ENCODE measurements at regions not wholly inside any gene's neighbourhood (a gene's known extent, or its start where the extent isn't known, plus 50 kb on each side); places are given as distances from the start of the nearest gene placed in this dataset.

- H3K9me3 Mint-ChIP-seq (ENCODE audit: insufficient read depth), result no peaks in the 10 kb centered on the region
- no peaks in the 10 kb centered on the region for H3K27me3 Mint-ChIP-seq (ENCODE audit: low read depth)
- H3K27ac Mint-ChIP-seq, result no peak overlapping the region
- CTCF ChIA-PET, result no interaction called here
- H3K36me3 Mint-ChIP-seq (ENCODE audit: low read depth), result no peaks in the 10 kb centered on the region
- ATAC-seq (no peak), DNase-seq (no peak)
- H3K4me3 Mint-ChIP-seq, result no peak overlapping the region
- POLR2A ChIA-PET, result no interaction called here
- no peaks in the 10 kb centered on the region for H3K4me1 Mint-ChIP-seq (ENCODE audit: low read depth)
These were observed 773.4 kb downstream of the EFNB2 start for GRCh38 chr13:105762096-105762495.

GRCh38 chr13:105758918-105759860 is 776.3 kb downstream of the EFNB2 start:
- ChIA-PET CTCF (no interaction called here), POLR2A (no interaction called here)
- no peaks in the 10 kb centered on the region for H3K4me1 Mint-ChIP-seq (ENCODE audit: low read depth)
- no peak overlapping the region for H3K4me3 Mint-ChIP-seq
- no peaks in the 10 kb centered on the region for H3K9me3 Mint-ChIP-seq (ENCODE audit: insufficient read depth)
- DNase-seq (no peak), ATAC-seq (no peak)
- H3K36me3 Mint-ChIP-seq (ENCODE audit: low read depth), result no peaks in the 10 kb centered on the region
- H3K27me3 Mint-ChIP-seq (ENCODE audit: low read depth), result no peaks in the 10 kb centered on the region
- H3K27ac Mint-ChIP-seq, result no peak overlapping the region

DNA sequence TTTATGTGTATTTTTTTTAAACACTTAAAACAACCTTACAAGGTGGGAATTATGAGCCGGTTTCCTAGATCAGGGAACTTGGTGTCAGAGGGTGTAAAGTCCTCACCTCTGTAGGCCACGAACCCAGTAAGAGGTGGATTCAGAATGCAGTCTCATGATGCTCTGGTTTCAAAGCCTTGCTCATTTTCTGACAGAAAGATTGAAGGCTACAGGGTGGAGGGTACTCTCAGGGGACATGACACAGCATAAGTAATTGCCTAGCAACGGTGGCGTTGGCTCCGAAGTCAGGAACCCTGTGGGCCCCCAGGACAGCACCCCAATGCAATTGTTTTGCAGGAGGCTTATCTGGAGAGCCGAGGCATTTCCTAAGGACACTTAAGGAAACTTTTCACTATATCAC is 794.7 kb downstream of the EFNB2 start:
- Mint-ChIP-seq H3K36me3 (ENCODE audit: low read depth) (no peaks in the 10 kb centered on the region), H3K4me3 (no peak overlapping the region), H3K27ac (no peak overlapping the region), H3K4me1 (ENCODE audit: low read depth) (no peaks in the 10 kb centered on the region), H3K27me3 (ENCODE audit: low read depth) (no peaks in the 10 kb centered on the region), H3K9me3 (ENCODE audit: insufficient read depth) (no peaks in the 10 kb centered on the region)
- ATAC-seq (no peak), DNase-seq (no peak)
- ChIA-PET CTCF (no interaction called here), POLR2A (no interaction called here)

DNA sequence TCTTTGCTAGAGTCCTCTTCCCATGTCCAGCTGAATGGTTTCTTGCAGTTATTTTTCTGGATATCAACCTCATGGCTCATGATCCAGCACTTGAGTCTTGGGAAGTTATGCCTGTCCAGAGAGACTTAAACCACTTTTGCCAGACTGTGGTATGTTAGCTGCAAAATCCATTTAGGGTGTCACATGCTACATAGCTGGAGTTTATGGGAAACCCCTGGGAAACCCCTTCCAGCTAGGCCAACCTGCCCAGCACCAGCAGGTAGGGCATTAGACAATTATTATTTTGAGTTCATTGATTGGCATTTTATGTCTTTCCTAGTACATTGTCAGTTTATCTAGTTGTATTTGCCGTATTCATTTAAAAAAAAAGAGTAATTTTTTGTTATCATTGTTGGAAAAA is 797.8 kb downstream of the EFNB2 start:
- no peak for DNase-seq
- no peaks in the 10 kb centered on the region for H3K36me3 Mint-ChIP-seq (ENCODE audit: low read depth)

DNA sequence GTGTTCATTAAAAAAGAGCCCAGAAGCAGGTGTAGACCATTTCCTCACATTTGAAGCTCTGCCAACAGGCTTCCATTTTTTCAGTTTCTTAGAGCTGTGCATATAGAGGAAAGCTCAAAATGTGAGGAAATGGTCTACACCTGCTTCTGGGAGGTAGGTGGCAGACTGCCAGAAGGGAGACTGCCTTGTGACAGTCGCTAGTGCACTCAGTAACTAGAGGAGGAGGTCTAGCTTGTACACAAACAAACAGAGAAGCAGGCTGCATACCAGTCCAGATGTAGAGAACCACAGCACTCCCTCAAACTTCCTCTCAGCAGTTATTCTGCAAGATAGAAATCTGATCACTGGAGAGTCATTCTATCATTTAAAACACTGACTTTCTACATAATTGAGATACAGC is 800.2 kb downstream of the EFNB2 start:
- ChIA-PET POLR2A (no interaction called here), CTCF (no interaction called here)
- H3K4me3 Mint-ChIP-seq, result no peak overlapping the region
- no peak for ATAC-seq
- DNase-seq, result no peak
- H3K9me3 Mint-ChIP-seq (ENCODE audit: insufficient read depth), result no peaks in the 10 kb centered on the region
- no peaks in the 10 kb centered on the region for H3K36me3 Mint-ChIP-seq (ENCODE audit: low read depth)
- H3K4me1 Mint-ChIP-seq (ENCODE audit: low read depth), result no peaks in the 10 kb centered on the region
- no peaks in the 10 kb centered on the region for H3K27me3 Mint-ChIP-seq (ENCODE audit: low read depth)
- H3K27ac Mint-ChIP-seq, result no peak overlapping the region

More for the DNA sequence above, 797.8 kb downstream of the EFNB2 start:
- Mint-ChIP-seq H3K9me3 (ENCODE audit: insufficient read depth) (no peaks in the 10 kb centered on the region), H3K4me3 (no peak overlapping the region), H3K4me1 (ENCODE audit: low read depth) (no peaks in the 10 kb centered on the region), H3K27ac (no peak overlapping the region), H3K27me3 (ENCODE audit: low read depth) (no peaks in the 10 kb centered on the region)
- ChIA-PET CTCF (no interaction called here), POLR2A (no interaction called here)
- no peak for ATAC-seq

DNA sequence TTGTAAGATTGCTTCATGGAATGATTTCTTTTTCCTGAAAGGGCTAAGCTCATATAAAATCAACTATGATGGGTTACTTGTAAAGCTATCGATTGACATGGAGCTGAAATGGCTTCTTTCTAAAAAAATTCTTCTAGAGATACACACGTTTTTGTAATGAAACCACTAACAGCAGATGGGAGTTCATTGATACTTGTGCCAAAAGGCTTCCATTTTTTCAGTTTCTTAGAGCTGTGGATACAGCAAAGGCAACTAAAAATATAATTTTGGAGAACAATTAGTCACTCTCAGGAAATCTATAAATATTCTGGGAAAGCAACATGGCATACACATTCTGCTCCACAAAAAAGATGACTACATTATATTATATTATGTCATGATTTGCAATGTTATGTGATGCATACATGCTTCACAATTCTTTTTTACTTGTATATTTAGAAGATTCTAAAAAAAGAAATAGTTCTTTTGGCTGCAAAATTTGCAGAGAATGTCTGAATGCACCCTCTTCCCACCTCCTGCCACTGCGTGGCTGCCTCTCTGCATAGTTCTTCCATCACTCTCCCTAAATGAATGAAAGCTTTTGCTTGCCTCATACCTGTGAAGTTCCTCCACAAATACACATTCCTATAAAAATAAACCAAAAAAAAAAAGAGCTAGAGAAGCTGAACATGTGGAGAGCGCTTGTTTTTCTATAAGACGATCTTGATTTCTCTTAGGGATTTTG is 802.5 kb downstream of the EFNB2 start:
- ChIA-PET POLR2A (no interaction called here), CTCF (no interaction called here)
- Mint-ChIP-seq H3K4me1 (ENCODE audit: low read depth) (no peaks in the 10 kb centered on the region), H3K27ac (no peak overlapping the region), H3K9me3 (ENCODE audit: insufficient read depth) (no peaks in the 10 kb centered on the region), H3K4me3 (no peak overlapping the region), H3K27me3 (ENCODE audit: low read depth) (no peaks in the 10 kb centered on the region), H3K36me3 (ENCODE audit: low read depth) (no peaks in the 10 kb centered on the region)
- ATAC-seq, result no peak
- DNase-seq, result no peak

- no peaks in the 10 kb centered on the region for H3K9me3 Mint-ChIP-seq (ENCODE audit: insufficient read depth)
- no peaks in the 10 kb centered on the region for H3K4me1 Mint-ChIP-seq (ENCODE audit: low read depth)
- ChIA-PET POLR2A (no interaction called here), CTCF (no interaction called here)
- no peaks in the 10 kb centered on the region for H3K36me3 Mint-ChIP-seq (ENCODE audit: low read depth)
- H3K27ac Mint-ChIP-seq, result no peak overlapping the region
- DNase-seq, result no peak
- no peaks in the 10 kb centered on the region for H3K27me3 Mint-ChIP-seq (ENCODE audit: low read depth)
- no peak overlapping the region for H3K4me3 Mint-ChIP-seq
- ATAC-seq, result no peak
These were observed 809.6 kb downstream of the EFNB2 start for GRCh38 chr13:105725887-105726286.

DNA sequence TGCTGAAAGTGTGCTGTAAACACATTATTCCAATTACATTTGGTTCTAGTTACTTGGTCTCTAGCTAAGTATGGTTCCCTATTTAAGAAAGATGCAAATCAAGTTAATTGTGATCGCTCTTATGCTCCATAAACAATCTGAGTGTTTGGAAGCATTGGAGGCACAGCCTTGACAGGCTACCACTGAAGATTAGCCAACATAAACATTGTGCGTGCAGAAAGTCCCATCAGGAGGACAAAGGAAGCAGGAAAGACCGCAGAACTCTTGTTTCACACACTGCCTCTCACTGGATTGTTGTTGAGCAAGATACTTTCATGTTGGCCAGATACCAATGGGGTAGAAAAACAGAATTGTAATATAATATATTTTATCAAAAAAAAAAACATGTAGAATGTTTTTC is 814.4 kb downstream of the EFNB2 start:
- no peak for DNase-seq
- ChIA-PET POLR2A (no interaction called here), CTCF (no interaction called here)
- H3K4me1 Mint-ChIP-seq (ENCODE audit: low read depth), result no peaks in the 10 kb centered on the region
- ATAC-seq, result no peak
- no peaks in the 10 kb centered on the region for H3K27me3 Mint-ChIP-seq (ENCODE audit: low read depth)
- H3K9me3 Mint-ChIP-seq (ENCODE audit: insufficient read depth), result no peaks in the 10 kb centered on the region
- H3K4me3 Mint-ChIP-seq, result no peak overlapping the region
- no peaks in the 10 kb centered on the region for H3K36me3 Mint-ChIP-seq (ENCODE audit: low read depth)
- no peak overlapping the region for H3K27ac Mint-ChIP-seq

GRCh38 chr13:105719859-105720258 is 815.6 kb downstream of the EFNB2 start:
- DNase-seq, result no peak
- H3K4me1 Mint-ChIP-seq (ENCODE audit: low read depth), result no peaks in the 10 kb centered on the region
- CTCF ChIA-PET, result no interaction called here

GRCh38 chr13:105709181-105709580 is 826.3 kb downstream of the EFNB2 start:
- CTCF ChIA-PET, result no interaction called here
- POLR2A ChIA-PET, result no interaction called here
- H3K4me1 Mint-ChIP-seq (ENCODE audit: low read depth), result no peaks in the 10 kb centered on the region

More at GRCh38 chr13:105719859-105720258, 815.6 kb downstream of the EFNB2 start:
- Mint-ChIP-seq H3K9me3 (ENCODE audit: insufficient read depth) (no peaks in the 10 kb centered on the region), H3K36me3 (ENCODE audit: low read depth) (no peaks in the 10 kb centered on the region), H3K27me3 (ENCODE audit: low read depth) (no peaks in the 10 kb centered on the region), H3K4me3 (no peak overlapping the region), H3K27ac (no peak overlapping the region)
- POLR2A ChIA-PET, result no interaction called here
- no peak for ATAC-seq

GRCh38 chr13:105703843-105704242 is 831.6 kb downstream of the EFNB2 start:
- H3K9me3 Mint-ChIP-seq (ENCODE audit: insufficient read depth), result no peaks in the 10 kb centered on the region
- H3K27ac Mint-ChIP-seq, result no peak overlapping the region
- H3K36me3 Mint-ChIP-seq (ENCODE audit: low read depth), result no peaks in the 10 kb centered on the region
- POLR2A ChIA-PET, result no interaction called here
- CTCF ChIA-PET, result no interaction called here
- ATAC-seq, result no peak
- no peaks in the 10 kb centered on the region for H3K27me3 Mint-ChIP-seq (ENCODE audit: low read depth)
- no peaks in the 10 kb centered on the region for H3K4me1 Mint-ChIP-seq (ENCODE audit: low read depth)
- H3K4me3 Mint-ChIP-seq, result no peak overlapping the region
- DNase-seq, result no peak

More at GRCh38 chr13:105709181-105709580, 826.3 kb downstream of the EFNB2 start:
- Mint-ChIP-seq H3K9me3 (ENCODE audit: insufficient read depth) (no peaks in the 10 kb centered on the region), H3K27ac (no peak overlapping the region), H3K4me3 (no peak overlapping the region), H3K36me3 (ENCODE audit: low read depth) (no peaks in the 10 kb centered on the region), H3K27me3 (ENCODE audit: low read depth) (no peaks in the 10 kb centered on the region)
- DNase-seq (no peak), ATAC-seq (no peak)

DNA sequence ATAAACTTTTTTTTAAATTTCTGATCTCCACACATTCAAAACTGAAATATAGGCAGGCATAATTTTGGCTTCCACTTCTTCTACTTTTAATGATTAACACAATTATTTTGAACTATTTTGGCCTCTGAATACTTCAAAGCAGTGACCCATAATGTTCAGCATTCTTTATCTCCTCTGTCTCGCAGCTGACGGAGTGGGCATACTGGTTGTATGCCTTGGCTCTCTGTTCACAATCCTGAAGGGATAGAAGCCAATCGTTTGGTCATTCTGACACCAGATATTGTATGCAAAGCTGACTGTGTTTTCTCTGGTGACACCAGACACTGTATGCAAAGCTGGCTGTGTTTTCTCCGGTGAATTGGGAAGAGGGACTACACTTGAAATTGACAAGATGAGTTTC is 833.0 kb downstream of the EFNB2 start:
- Mint-ChIP-seq H3K27me3 (ENCODE audit: low read depth) (no peaks in the 10 kb centered on the region), H3K4me1 (ENCODE audit: low read depth) (no peaks in the 10 kb centered on the region), H3K27ac (no peak overlapping the region), H3K4me3 (no peak overlapping the region), H3K36me3 (ENCODE audit: low read depth) (no peaks in the 10 kb centered on the region), H3K9me3 (ENCODE audit: insufficient read depth) (no peaks in the 10 kb centered on the region)
- no peak for DNase-seq
- CTCF ChIA-PET, result no interaction called here
- POLR2A ChIA-PET, result no interaction called here
- ATAC-seq, result no peak
